ENCODE measurements at regions not wholly inside any gene's neighbourhood (a gene's known extent, or its start where the extent isn't known, plus 50 kb on each side); places are given as distances from the start of the nearest gene placed in this dataset.

DNA sequence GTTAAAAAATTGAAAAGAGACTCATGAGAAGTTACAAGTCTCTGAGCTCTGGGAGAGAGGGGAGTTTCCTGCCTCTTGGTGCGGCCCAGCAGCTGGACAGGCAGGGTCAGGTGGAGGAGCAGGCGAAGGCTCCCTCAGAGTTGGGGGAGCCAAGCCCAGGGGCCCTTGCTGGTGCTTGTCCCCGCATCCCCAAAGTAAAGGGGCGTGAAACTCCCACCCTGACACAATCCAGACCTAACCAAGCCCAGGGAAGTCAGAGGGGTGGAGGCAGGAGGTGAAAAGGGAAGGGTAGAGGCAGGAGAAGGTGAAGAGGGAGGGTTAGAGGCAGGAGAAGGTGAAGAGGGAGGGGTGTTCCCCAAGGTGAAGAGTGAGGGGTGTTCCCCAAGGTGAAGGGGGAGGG is 322.8 kb downstream of the GLRX3 start:
- no peak overlapping the region for H3K4me2 ChIP-seq (ENCODE audit: low read depth, low read length, poor library complexity, severe bottlenecking)
- no peak for TF ChIP-seq EZH2phosphoT487 (IDR thresholded peaks at IDR 0.05; ENCODE audit: borderline replicate concordance)
- TF ChIP-seq CTCF (conservative IDR thresholded peaks at IDR 0.05; ENCODE audit: low read length), result no peak
- H2AFZ ChIP-seq (ENCODE audit: low read length), result no peak overlapping the region
- no peaks in the 10 kb centered on the region for H3K27me3 ChIP-seq (ENCODE audit: insufficient read depth, low read length, poor library complexity, severe bottlenecking)
- no peaks in the 10 kb centered on the region for H3K36me3 ChIP-seq (ENCODE audit: insufficient read depth, low read length)
- H3F3A ChIP-seq (ENCODE audit: low read depth), result no peaks in the 10 kb centered on the region
- no peaks in the 10 kb centered on the region for H3K4me1 ChIP-seq (ENCODE audit: insufficient read depth, low read length, poor library complexity, severe bottlenecking)
- H3K9ac ChIP-seq (ENCODE audit: low read depth, low read length, poor library complexity, severe bottlenecking), result no peak overlapping the region
- H3K79me2 ChIP-seq (ENCODE audit: insufficient read depth, low read length), result no peaks in the 10 kb centered on the region
- H3K4me3 ChIP-seq (ENCODE audit: low read length, poor library complexity, severe bottlenecking), result no peak overlapping the region
- H4K20me1 ChIP-seq (ENCODE audit: insufficient read depth, low read length, poor library complexity, severe bottlenecking), result no peaks in the 10 kb centered on the region
- no peaks in the 10 kb centered on the region for H3K9me2 ChIP-seq (replicated peaks; ENCODE audit: low read depth, low read length)
- peaks cover 11% of the 10 kb centered on the region; the same call in 1 of the 2 replicates for H3K9me3 ChIP-seq (ENCODE audit: insufficient read depth, low read depth, low read length)

DNA sequence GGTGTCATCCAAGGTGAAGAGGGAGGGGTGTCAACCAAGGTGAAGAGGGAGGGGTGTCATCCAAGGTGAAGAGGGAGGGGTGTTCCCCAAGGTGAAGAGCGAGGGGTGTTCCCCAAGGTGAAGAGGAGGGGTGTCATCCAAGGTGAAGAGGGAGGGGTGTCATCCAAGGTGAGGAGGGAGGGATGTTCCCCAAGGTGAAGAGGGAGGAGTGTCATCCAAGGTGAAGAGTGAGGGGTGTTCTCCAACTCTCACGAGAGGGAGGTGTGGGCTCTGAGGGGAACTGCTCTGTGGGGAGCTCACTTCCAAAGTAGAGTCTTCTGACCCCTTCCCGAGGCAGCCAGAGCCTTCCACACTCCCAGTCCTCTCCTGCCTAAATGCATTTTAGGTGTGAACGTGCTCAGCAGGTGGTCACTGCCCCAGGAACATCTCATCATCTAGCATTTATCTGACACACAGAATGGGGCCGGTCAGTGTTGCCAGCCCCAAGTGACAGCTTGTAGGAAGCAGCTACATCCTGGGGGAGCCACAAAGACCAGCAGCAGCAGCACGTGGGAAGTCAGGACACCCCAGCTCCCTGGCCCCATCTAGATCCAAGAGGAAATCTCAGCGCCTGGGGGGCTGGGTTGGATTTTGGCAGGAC is 323.8 kb downstream of the GLRX3 start:
- peaks cover 6% of the 10 kb centered on the region; the same call in 1 of the 2 replicates for H3K9me3 ChIP-seq (ENCODE audit: insufficient read depth, low read depth, low read length)

DNA sequence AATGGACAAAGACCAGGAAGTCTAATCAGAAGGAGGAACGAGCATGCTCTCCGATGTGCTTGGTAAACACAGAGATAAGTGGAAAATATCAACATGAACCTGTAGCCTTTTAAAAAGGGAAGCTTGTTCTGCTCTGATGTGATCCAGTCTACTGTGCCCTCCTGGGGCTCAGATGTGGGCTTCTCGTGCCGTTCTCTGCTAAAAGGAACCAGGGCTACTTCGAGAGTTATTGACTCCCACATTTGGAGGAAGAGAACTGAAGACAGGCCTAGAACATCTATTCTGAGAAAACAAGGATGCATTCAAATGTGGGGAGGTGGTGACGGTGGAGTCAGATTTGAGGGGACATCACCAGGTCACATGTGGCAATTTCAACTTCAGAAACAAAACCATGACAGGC is 325.4 kb downstream of the GLRX3 start:
- Histone ChIP-seq H3K36me3 (ENCODE audit: insufficient read depth, low read length) (no peaks in the 10 kb centered on the region), H2AFZ (ENCODE audit: low read length) (no peak overlapping the region), H3K4me2 (ENCODE audit: low read depth, low read length, poor library complexity, severe bottlenecking) (no peak overlapping the region), H3K4me3 (ENCODE audit: low read length, poor library complexity, severe bottlenecking) (no peak overlapping the region), H3K79me2 (ENCODE audit: insufficient read depth, low read length) (no peaks in the 10 kb centered on the region), H3K4me1 (ENCODE audit: insufficient read depth, low read length, poor library complexity, severe bottlenecking) (no peaks in the 10 kb centered on the region), H3K9ac (ENCODE audit: low read depth, low read length, poor library complexity, severe bottlenecking) (no peak overlapping the region), H3K27me3 (ENCODE audit: insufficient read depth, low read length, poor library complexity, severe bottlenecking) (no peaks in the 10 kb centered on the region), H3K9me3 (ENCODE audit: insufficient read depth, low read depth, low read length) (peaks cover 8% of the 10 kb centered on the region; the same call in 1 of the 2 replicates), H4K20me1 (ENCODE audit: insufficient read depth, low read length, poor library complexity, severe bottlenecking) (no peaks in the 10 kb centered on the region), H3F3A (ENCODE audit: low read depth) (no peaks in the 10 kb centered on the region), H3K9me2 (replicated peaks; ENCODE audit: low read depth, low read length) (no peaks in the 10 kb centered on the region)
- TF ChIP-seq EZH2phosphoT487 (IDR thresholded peaks at IDR 0.05; ENCODE audit: borderline replicate concordance) (no peak), CTCF (conservative IDR thresholded peaks at IDR 0.05; ENCODE audit: low read length) (no peak)

More for the DNA sequence above, 323.8 kb downstream of the GLRX3 start:
- Histone ChIP-seq H3K36me3 (ENCODE audit: insufficient read depth, low read length) (no peaks in the 10 kb centered on the region), H3K9me2 (replicated peaks; ENCODE audit: low read depth, low read length) (no peaks in the 10 kb centered on the region), H3K79me2 (ENCODE audit: insufficient read depth, low read length) (no peaks in the 10 kb centered on the region), H4K20me1 (ENCODE audit: insufficient read depth, low read length, poor library complexity, severe bottlenecking) (no peaks in the 10 kb centered on the region), H3K9ac (ENCODE audit: low read depth, low read length, poor library complexity, severe bottlenecking) (no peak overlapping the region), H3F3A (ENCODE audit: low read depth) (no peaks in the 10 kb centered on the region), H3K4me1 (ENCODE audit: insufficient read depth, low read length, poor library complexity, severe bottlenecking) (no peaks in the 10 kb centered on the region), H3K4me2 (ENCODE audit: low read depth, low read length, poor library complexity, severe bottlenecking) (no peak overlapping the region), H3K4me3 (ENCODE audit: low read length, poor library complexity, severe bottlenecking) (no peak overlapping the region), H3K27me3 (ENCODE audit: insufficient read depth, low read length, poor library complexity, severe bottlenecking) (no peaks in the 10 kb centered on the region), H2AFZ (ENCODE audit: low read length) (no peak overlapping the region)
- TF ChIP-seq CTCF (conservative IDR thresholded peaks at IDR 0.05; ENCODE audit: low read length) (no peak), EZH2phosphoT487 (IDR thresholded peaks at IDR 0.05; ENCODE audit: borderline replicate concordance) (no peak)
